PFSK-1 (cell line): ENCODE measurements at regions not wholly inside any gene's neighbourhood (a gene's known extent, or its start where the extent isn't known, plus 50 kb on each side); places are given as distances from the start of the nearest gene placed in this dataset.

Experiments
- FOXP2 ChIP-seq: optimal IDR thresholded peaks from 2 replicates; pipeline ENCODE3; 2011; ENCODE audit warnings: borderline replicate concordance, control low read depth, inconsistent platforms; ENCODE audit not compliant: insufficient read depth; ENCODE audit errors: extremely low read length, extremely low read depth
- POLR2AphosphoS5 ChIP-seq: IDR thresholded peaks from 2 replicates; pipeline ENCODE4 v1.6.1; 2012; ENCODE audit warnings: low read depth, mild to moderate bottlenecking, control low read depth, low read length, moderate library complexity
- SIN3A ChIP-seq: IDR thresholded peaks from 2 replicates; pipeline ENCODE4 v1.6.1; 2012; ENCODE audit warnings: mild to moderate bottlenecking, low read length, moderate library complexity, borderline replicate concordance; ENCODE audit not compliant: insufficient read depth
- TAF1 ChIP-seq: IDR thresholded peaks from 2 replicates; pipeline ENCODE4 v1.6.1; 2012; ENCODE audit warnings: low read length, control low read depth, borderline replicate concordance; ENCODE audit not compliant: insufficient read depth
- TF ChIP-seq, protein P1 (sequence below), 2 experiments: IDR thresholded peaks; 2 replicates each; pipeline versions ENCODE4 v1.6.1 to v1.8.0; 2011 to 2012; ENCODE audit warnings: low read depth in 2 of 2, low read length in 2 of 2, control low read depth in 1 of 2, inconsistent platforms in 1 of 2, mild to moderate bottlenecking in 1 of 2, moderate library complexity in 1 of 2; ENCODE audit not compliant: insufficient read depth in 1 of 2

DNA sequence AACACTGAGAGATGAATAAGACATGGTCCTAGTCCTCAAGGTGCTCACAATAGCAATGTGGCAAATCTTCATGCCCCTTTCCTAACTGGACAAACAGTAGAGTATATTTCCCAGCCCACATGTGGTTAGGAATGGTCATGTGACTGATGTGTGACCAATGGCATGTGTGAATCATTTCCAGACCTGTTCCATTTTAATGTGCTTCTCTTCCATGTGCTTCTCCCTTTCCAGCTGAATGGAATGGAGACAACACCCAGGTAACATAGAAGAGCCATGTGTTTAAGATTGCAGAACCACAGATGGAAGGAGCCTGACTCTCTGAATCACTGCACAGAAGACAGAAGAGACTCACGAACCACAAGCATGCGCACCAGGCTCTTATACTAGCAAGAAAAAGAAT lies 409.9 kb upstream of the NFIA start:
- TF ChIP-seq POLR2AphosphoS5, result no peak

DNA sequence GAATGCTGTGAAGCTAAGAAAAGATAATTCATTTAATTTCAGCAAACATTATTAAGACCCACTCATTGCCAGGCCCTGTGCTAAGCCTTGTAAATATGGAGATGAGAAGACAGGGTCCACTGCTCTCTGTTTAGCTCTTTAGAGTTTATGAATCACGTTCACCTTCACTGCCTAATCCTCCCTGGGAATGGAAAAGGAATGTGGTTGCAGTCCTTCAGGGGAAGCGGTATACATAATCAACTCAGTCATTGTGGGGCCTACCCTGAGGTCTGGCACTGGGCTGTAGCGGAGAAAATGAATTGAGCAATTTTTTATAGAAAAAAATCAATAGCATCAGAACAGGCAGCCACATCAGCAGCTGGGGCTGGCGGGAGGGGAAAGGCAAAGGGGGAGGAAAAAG lies 412.1 kb upstream of the NFIA start:
- TF ChIP-seq POLR2AphosphoS5, result no peak

DNA sequence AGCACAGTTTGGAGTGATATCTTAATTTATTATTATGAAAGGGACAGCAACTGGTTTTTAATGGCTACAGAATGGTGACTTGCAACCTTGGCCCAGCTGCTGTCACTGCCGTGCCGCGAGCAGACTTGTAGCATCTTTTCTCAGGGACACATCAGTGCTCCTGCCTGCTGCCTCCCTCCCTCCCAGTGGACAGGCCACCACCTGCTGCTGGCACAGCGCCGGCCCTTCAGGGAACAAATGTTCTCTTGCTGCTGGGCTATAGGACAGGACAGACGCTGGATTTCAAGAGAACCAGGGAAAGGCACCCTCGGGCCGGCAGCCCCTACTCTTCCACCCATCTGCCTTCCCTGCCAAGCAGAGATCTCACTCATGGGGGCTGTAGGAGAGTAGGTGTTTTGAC lies 413.8 kb upstream of the NFIA start:
- TF ChIP-seq POLR2AphosphoS5 (no peak), TAF1 (no peak), FOXP2 (no peak)

DNA sequence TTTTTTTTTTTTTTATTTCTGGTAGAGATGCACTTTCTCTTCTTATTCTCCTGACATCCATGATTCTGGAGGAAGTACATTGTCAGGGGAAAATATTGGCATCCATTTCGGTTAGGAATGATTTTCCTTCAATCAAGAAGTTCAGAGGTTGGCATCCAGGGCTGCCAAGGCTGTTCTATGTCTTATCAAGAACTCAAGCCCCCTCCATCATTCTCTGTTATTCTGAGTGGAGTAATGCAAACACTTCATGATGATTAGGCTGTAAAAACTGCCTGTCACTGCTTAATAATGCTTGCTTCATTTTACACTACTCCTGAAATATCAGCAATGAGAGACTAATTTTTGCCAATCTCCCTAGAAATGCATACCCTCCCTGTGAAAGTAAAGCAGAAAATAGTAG lies 417.1 kb upstream of the NFIA start:
- no peak for TF ChIP-seq POLR2AphosphoS5
- no peak for TF ChIP-seq FOXP2
- TF ChIP-seq TAF1, result no peak
- TF ChIP-seq, protein P1, sequence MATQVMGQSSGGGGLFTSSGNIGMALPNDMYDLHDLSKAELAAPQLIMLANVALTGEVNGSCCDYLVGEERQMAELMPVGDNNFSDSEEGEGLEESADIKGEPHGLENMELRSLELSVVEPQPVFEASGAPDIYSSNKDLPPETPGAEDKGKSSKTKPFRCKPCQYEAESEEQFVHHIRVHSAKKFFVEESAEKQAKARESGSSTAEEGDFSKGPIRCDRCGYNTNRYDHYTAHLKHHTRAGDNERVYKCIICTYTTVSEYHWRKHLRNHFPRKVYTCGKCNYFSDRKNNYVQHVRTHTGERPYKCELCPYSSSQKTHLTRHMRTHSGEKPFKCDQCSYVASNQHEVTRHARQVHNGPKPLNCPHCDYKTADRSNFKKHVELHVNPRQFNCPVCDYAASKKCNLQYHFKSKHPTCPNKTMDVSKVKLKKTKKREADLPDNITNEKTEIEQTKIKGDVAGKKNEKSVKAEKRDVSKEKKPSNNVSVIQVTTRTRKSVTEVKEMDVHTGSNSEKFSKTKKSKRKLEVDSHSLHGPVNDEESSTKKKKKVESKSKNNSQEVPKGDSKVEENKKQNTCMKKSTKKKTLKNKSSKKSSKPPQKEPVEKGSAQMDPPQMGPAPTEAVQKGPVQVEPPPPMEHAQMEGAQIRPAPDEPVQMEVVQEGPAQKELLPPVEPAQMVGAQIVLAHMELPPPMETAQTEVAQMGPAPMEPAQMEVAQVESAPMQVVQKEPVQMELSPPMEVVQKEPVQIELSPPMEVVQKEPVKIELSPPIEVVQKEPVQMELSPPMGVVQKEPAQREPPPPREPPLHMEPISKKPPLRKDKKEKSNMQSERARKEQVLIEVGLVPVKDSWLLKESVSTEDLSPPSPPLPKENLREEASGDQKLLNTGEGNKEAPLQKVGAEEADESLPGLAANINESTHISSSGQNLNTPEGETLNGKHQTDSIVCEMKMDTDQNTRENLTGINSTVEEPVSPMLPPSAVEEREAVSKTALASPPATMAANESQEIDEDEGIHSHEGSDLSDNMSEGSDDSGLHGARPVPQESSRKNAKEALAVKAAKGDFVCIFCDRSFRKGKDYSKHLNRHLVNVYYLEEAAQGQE (IDR thresholded peaks at IDR 0.05; ENCODE audit: insufficient read depth in 1 of 2, low read depth in 2 of 2, low read length in 2 of 2), result no peak
- no peak for TF ChIP-seq SIN3A

DNA sequence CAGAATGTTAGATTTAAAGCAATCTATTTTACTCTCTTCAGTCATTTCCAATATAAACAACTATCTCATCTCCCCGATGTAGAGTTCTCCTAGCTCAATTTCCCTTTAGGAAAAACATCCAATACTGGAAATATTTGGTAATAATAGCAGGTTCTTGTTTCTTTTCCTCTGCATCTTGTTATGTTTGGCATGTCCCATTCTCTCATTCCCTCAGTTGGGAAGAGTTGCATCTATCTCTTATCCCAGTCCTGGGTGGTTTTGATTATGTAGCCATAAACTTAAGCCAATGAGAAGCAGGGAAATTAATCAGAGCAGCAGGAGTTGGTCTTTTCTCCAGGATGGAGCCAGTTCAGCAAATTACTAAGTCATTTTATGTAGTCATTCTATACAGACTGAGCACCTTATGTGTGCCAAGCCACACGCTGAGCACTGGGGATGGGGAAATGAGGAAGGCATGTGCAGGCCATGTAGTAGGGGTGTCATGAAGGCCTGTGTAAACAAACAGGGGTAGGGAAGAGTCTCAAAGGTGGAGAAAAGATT lies 418.2 kb upstream of the NFIA start:
- TF ChIP-seq TAF1 (no peak), FOXP2 (no peak), POLR2AphosphoS5 (no peak), SIN3A (no peak)
- TF ChIP-seq, protein P1 (IDR thresholded peaks at IDR 0.05; ENCODE audit: insufficient read depth in 1 of 2, low read depth in 2 of 2, low read length in 2 of 2), result no peak

DNA sequence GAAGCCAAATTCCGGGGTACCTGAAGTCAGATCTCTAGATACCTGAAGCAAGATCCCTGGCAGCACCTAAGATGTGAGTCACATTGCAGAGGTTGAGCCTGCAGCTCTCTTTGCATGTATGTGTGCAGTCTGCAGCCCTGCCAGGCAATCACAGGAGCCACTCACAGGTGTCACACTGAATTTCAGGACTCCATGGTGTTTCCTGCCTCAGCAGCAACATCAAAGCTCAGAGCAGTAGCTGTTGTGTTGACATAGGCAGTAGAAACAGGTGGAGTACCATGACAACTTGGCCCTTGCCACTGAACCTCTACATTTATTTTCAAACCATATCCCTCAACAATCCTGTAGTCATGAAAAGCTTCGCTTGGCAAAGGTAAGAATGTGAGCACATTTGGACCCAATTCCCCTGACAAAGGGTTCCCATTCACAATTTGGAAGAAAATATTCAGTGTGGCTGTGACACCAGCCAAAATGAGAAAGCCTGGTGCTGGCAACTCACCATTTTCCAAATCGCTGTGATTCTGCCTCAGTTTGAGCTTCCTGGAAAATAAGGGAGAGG lies 419.8 kb upstream of the NFIA start:
- TF ChIP-seq, protein P1 (IDR thresholded peaks at IDR 0.05; ENCODE audit: insufficient read depth in 1 of 2, low read depth in 2 of 2, low read length in 2 of 2), result no peak
- TF ChIP-seq SIN3A, result no peak
- TF ChIP-seq POLR2AphosphoS5, result no peak
- no peak for TF ChIP-seq TAF1
- no peak for TF ChIP-seq FOXP2

DNA sequence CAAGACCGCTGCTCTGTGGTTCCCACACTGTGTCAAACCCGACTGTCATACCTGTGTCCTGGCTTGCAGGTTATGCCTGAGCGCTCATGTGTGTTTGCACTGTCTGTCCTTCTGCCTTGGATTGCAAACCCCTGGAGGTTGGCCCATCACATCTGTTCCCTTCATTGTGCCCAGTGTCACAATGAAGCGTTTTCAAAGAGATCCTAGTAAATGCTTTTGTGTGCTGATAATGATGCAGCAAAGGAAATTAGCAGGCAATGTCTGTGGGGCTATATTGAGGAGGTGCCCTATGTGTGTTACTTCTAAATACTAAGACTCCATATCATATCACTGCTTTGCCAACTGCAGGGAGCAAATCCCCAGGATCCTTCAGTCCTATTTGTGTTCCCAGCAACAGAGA lies 424.4 kb upstream of the NFIA start:
- no peak for TF ChIP-seq TAF1
- no peak for TF ChIP-seq SIN3A
- TF ChIP-seq POLR2AphosphoS5, result no peak
- TF ChIP-seq, protein P1 (IDR thresholded peaks at IDR 0.05; ENCODE audit: insufficient read depth in 1 of 2, low read depth in 2 of 2, low read length in 2 of 2), result no peak
- no peak for TF ChIP-seq FOXP2
